IgD-negative memory B cell (primary cell): ENCODE measurements at regions not wholly inside any gene's neighbourhood (a gene's known extent, or its start where the extent isn't known, plus 50 kb on each side); places are given as distances from the start of the nearest gene placed in this dataset.

Experiments
- H3K27ac Mint-ChIP-seq, 3 donors: one replicate each; pipeline ENCODE4 v1.8.0; 2020 to 2022; ENCODE audit warnings: mild to moderate bottlenecking in 3 of 3, mixed read lengths in 3 of 3, moderate library complexity in 1 of 3
- H3K27me3 Mint-ChIP-seq: one replicate; pipeline ENCODE4 v1.8.0; 2021; ENCODE audit warnings: mixed read lengths
- H3K36me3 Mint-ChIP-seq: one replicate; pipeline ENCODE4 v1.8.0; 2020; ENCODE audit warnings: mild to moderate bottlenecking, mixed read lengths
- H3K4me1 Mint-ChIP-seq, 3 donors: one replicate each; pipeline ENCODE4 v1.8.0; 2020 to 2022; ENCODE audit warnings: mixed read lengths in 3 of 3, mild to moderate bottlenecking in 1 of 3
- H3K4me3 Mint-ChIP-seq, 4 donors: one replicate each; pipeline ENCODE4 v1.8.0; 2020 to 2022; ENCODE audit warnings: mild to moderate bottlenecking in 4 of 4, mixed read lengths in 4 of 4, moderate library complexity in 3 of 4
- H3K9me3 Mint-ChIP-seq, 3 donors: one replicate each; pipeline ENCODE4 v1.8.0; 2020 to 2021; ENCODE audit warnings: mixed read lengths in 3 of 3, mild to moderate bottlenecking in 1 of 3

GRCh38 chr14:85461432-85462133 lies 68.4 kb upstream of the FLRT2 start:
- H3K4me3 Mint-ChIP-seq = no peak overlapping the region
- no peaks in the 10 kb centered on the region for H3K4me1 Mint-ChIP-seq
- no peaks in the 10 kb centered on the region for H3K27me3 Mint-ChIP-seq
- peaks cover 0 to 7% (median 4%) of the 10 kb centered on the region in 3 donors for H3K9me3 Mint-ChIP-seq
- peaks cover 2% of the 10 kb centered on the region for H3K36me3 Mint-ChIP-seq
- no peak overlapping the region for H3K27ac Mint-ChIP-seq

GRCh38 chr14:85463512-85463911 lies 66.4 kb upstream of the FLRT2 start:
- no peak overlapping the region for H3K27ac Mint-ChIP-seq
- peaks cover 2% of the 10 kb centered on the region for H3K36me3 Mint-ChIP-seq
- peaks cover 2 to 7% (median 4%) of the 10 kb centered on the region in 3 donors for H3K9me3 Mint-ChIP-seq
- no peaks in the 10 kb centered on the region for H3K27me3 Mint-ChIP-seq
- no peaks in the 10 kb centered on the region for H3K4me1 Mint-ChIP-seq
- no peak overlapping the region for H3K4me3 Mint-ChIP-seq

- Mint-ChIP-seq H3K27me3 (no peaks in the 10 kb centered on the region), H3K4me3 (no peak overlapping the region), H3K9me3 (peaks cover 2 to 7% (median 4%) of the 10 kb centered on the region in 3 donors), H3K36me3 (peaks cover 2% of the 10 kb centered on the region), H3K27ac (no peak overlapping the region), H3K4me1 (no peaks in the 10 kb centered on the region)
These were observed 65.6 kb upstream of the FLRT2 start for GRCh38 chr14:85464135-85464895.

GRCh38 chr14:85466678-85467077 lies 63.3 kb upstream of the FLRT2 start:
- no peaks in the 10 kb centered on the region for H3K4me1 Mint-ChIP-seq
- no peak overlapping the region for H3K27ac Mint-ChIP-seq
- H3K36me3 Mint-ChIP-seq = no peaks in the 10 kb centered on the region

GRCh38 chr14:85468816-85469215 lies 61.1 kb upstream of the FLRT2 start:
- Mint-ChIP-seq H3K27me3 (no peaks in the 10 kb centered on the region), H3K4me3 (no peak overlapping the region), H3K9me3 (peaks cover 4 to 10% (median 6%) of the 10 kb centered on the region in 3 donors), H3K4me1 (no peaks in the 10 kb centered on the region), H3K36me3 (no peaks in the 10 kb centered on the region), H3K27ac (no peak overlapping the region)

More at GRCh38 chr14:85466678-85467077, 63.3 kb upstream of the FLRT2 start:
- H3K9me3 Mint-ChIP-seq = peaks cover 2 to 10% (median 4%) of the 10 kb centered on the region in 3 donors
- no peaks in the 10 kb centered on the region for H3K27me3 Mint-ChIP-seq
- H3K4me3 Mint-ChIP-seq = no peak overlapping the region

GRCh38 chr14:85471156-85471555 lies 58.8 kb upstream of the FLRT2 start:
- peaks cover 4 to 6% (median 4%) of the 10 kb centered on the region in 3 donors for H3K9me3 Mint-ChIP-seq
- no peaks in the 10 kb centered on the region for H3K27me3 Mint-ChIP-seq
- no peaks in the 10 kb centered on the region for H3K36me3 Mint-ChIP-seq
- no peak overlapping the region for H3K4me3 Mint-ChIP-seq
- no peaks in the 10 kb centered on the region for H3K4me1 Mint-ChIP-seq
- no peak overlapping the region for H3K27ac Mint-ChIP-seq

- peaks cover 3 to 6% (median 4%) of the 10 kb centered on the region in 3 donors for H3K9me3 Mint-ChIP-seq
- peak overlapping the region in 1 of 3 donors; percentile 13 for H3K27ac Mint-ChIP-seq
These were observed 58.2 kb upstream of the FLRT2 start for GRCh38 chr14:85471744-85472143.

GRCh38 chr14:85474431-85474830 lies 55.5 kb upstream of the FLRT2 start:
- Mint-ChIP-seq H3K4me1 (no peaks in the 10 kb centered on the region), H3K4me3 (no peak overlapping the region), H3K27ac (no peak overlapping the region), H3K36me3 (no peaks in the 10 kb centered on the region), H3K9me3 (peaks cover 2 to 6% (median 2%) of the 10 kb centered on the region in 3 donors), H3K27me3 (no peaks in the 10 kb centered on the region)

More at GRCh38 chr14:85471744-85472143, 58.2 kb upstream of the FLRT2 start:
- Mint-ChIP-seq H3K36me3 (no peaks in the 10 kb centered on the region), H3K4me3 (no peak overlapping the region), H3K27me3 (no peaks in the 10 kb centered on the region), H3K4me1 (no peaks in the 10 kb centered on the region)

- Mint-ChIP-seq H3K27me3 (no peaks in the 10 kb centered on the region), H3K4me1 (no peaks in the 10 kb centered on the region), H3K4me3 (no peak overlapping the region), H3K36me3 (no peaks in the 10 kb centered on the region), H3K9me3 (peaks cover 2 to 6% (median 2%) of the 10 kb centered on the region in 3 donors), H3K27ac (no peak overlapping the region)
These were observed 54.8 kb upstream of the FLRT2 start for GRCh38 chr14:85475113-85475512.

GRCh38 chr14:85479306-85479705 lies 50.6 kb upstream of the FLRT2 start:
- no peak overlapping the region for H3K27ac Mint-ChIP-seq
- no peak overlapping the region for H3K4me3 Mint-ChIP-seq
- H3K27me3 Mint-ChIP-seq = no peaks in the 10 kb centered on the region
- H3K36me3 Mint-ChIP-seq = no peaks in the 10 kb centered on the region
- H3K9me3 Mint-ChIP-seq = peaks cover 0 to 3% (median 0%) of the 10 kb centered on the region in 3 donors
- no peaks in the 10 kb centered on the region for H3K4me1 Mint-ChIP-seq

GRCh38 chr14:85479771-85480170 lies 50.2 kb upstream of the FLRT2 start:
- no peak overlapping the region for H3K27ac Mint-ChIP-seq
- no peaks in the 10 kb centered on the region for H3K4me1 Mint-ChIP-seq
- H3K4me3 Mint-ChIP-seq = no peak overlapping the region
- H3K36me3 Mint-ChIP-seq = no peaks in the 10 kb centered on the region
- H3K27me3 Mint-ChIP-seq = no peaks in the 10 kb centered on the region
- H3K9me3 Mint-ChIP-seq = no peaks in the 10 kb centered on the region
